ENCODE measurements at regions not wholly inside any gene's neighbourhood (a gene's known extent, or its start where the extent isn't known, plus 50 kb on each side); places are given as distances from the start of the nearest gene placed in this dataset.
"Not testable (repeated sequence)": the region's sequence is repeated elsewhere in the genome, so short reads cannot be mapped to it uniquely, and the experiment has no call there.

GRCh38 chr7:83267141-83267631 lies 104.5 kb upstream of the PCLO start:
- H3K9ac ChIP-seq (ENCODE audit: low read depth in 2 of 2, low read length in 2 of 2) = no peak overlapping the region
- no peak overlapping the region for H3K4me3 ChIP-seq
- H3K27ac ChIP-seq = no peak overlapping the region
- TF ChIP-seq, protein P1, sequence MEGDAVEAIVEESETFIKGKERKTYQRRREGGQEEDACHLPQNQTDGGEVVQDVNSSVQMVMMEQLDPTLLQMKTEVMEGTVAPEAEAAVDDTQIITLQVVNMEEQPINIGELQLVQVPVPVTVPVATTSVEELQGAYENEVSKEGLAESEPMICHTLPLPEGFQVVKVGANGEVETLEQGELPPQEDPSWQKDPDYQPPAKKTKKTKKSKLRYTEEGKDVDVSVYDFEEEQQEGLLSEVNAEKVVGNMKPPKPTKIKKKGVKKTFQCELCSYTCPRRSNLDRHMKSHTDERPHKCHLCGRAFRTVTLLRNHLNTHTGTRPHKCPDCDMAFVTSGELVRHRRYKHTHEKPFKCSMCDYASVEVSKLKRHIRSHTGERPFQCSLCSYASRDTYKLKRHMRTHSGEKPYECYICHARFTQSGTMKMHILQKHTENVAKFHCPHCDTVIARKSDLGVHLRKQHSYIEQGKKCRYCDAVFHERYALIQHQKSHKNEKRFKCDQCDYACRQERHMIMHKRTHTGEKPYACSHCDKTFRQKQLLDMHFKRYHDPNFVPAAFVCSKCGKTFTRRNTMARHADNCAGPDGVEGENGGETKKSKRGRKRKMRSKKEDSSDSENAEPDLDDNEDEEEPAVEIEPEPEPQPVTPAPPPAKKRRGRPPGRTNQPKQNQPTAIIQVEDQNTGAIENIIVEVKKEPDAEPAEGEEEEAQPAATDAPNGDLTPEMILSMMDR (IDR thresholded peaks at IDR 0.05) = no peak
- intact Hi-C loops (cut with DNase I) = no loop called here
- DNase-seq = no peak
- no peaks in the 10 kb centered on the region for H3K27me3 ChIP-seq
- H3K4me1 ChIP-seq = no peaks in the 10 kb centered on the region
- no peaks in the 10 kb centered on the region for H3K36me3 ChIP-seq
- no peaks in the 10 kb centered on the region for H3K9me3 ChIP-seq

- DNase-seq; H3K27me3 ChIP-seq; H3K9ac ChIP-seq (ENCODE audit: low read depth in 2 of 2, low read length in 2 of 2); H3K36me3 ChIP-seq; H3K9me3 ChIP-seq; H3K27ac ChIP-seq; H3K4me1 ChIP-seq; H3K4me3 ChIP-seq; intact Hi-C loops (cut with DNase I): not testable (repeated sequence)
These were observed 100.9 kb upstream of the PCLO start for GRCh38 chr7:83263442-83264034.

- intact Hi-C loops (cut with DNase I) = no loop called here
- no peak for DNase-seq
- TF ChIP-seq, protein P1 (IDR thresholded peaks at IDR 0.05) = no peak
- Histone ChIP-seq H3K27ac (no peak overlapping the region), H3K9ac (ENCODE audit: low read depth in 2 of 2, low read length in 2 of 2) (no peak overlapping the region), H3K36me3 (no peaks in the 10 kb centered on the region), H3K9me3 (no peaks in the 10 kb centered on the region), H3K27me3 (no peaks in the 10 kb centered on the region), H3K4me3 (no peak overlapping the region), H3K4me1 (no peaks in the 10 kb centered on the region)
These were observed 96.4 kb upstream of the PCLO start for GRCh38 chr7:83259064-83259463.

GRCh38 chr7:83248000-83248399 lies 85.3 kb upstream of the PCLO start:
- Histone ChIP-seq H3K27ac (no peak overlapping the region), H3K27me3 (no peaks in the 10 kb centered on the region), H3K36me3 (no peaks in the 10 kb centered on the region), H3K4me3 (no peak overlapping the region), H3K4me1 (no peaks in the 10 kb centered on the region), H3K9me3 (no peaks in the 10 kb centered on the region), H3K9ac (ENCODE audit: low read depth in 2 of 2, low read length in 2 of 2) (no peak overlapping the region)
- intact Hi-C loops (cut with DNase I) = no loop called here
- DNase-seq = no peak
- TF ChIP-seq, protein P1 (IDR thresholded peaks at IDR 0.05) = no peak

DNA sequence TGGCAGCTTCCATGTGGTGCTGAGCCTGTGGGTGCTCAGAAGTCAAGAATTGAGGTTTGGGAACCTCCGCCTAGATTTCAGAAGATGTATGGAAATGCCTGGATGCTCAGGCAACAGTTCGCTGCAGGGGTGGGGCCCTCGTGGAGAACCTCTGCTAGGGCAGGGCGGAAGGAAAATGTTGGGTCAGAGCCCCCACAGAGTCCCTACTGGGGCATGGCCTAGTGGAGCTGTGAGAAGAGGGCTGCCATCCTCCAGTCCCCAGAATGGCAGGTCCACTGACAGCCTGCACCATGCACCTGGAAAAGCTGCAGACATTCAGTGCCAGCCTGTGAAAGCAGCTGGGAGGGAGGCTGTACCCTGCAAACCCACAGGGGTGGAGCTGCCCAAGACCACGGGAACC lies 56.5 kb upstream of the PCLO start:
- H3K27me3 ChIP-seq; H3K4me1 ChIP-seq; H3K9ac ChIP-seq (ENCODE audit: low read depth in 2 of 2, low read length in 2 of 2); H3K9me3 ChIP-seq; DNase-seq; intact Hi-C loops (cut with DNase I); H3K27ac ChIP-seq; H3K36me3 ChIP-seq; H3K4me3 ChIP-seq: not testable (repeated sequence)

DNA sequence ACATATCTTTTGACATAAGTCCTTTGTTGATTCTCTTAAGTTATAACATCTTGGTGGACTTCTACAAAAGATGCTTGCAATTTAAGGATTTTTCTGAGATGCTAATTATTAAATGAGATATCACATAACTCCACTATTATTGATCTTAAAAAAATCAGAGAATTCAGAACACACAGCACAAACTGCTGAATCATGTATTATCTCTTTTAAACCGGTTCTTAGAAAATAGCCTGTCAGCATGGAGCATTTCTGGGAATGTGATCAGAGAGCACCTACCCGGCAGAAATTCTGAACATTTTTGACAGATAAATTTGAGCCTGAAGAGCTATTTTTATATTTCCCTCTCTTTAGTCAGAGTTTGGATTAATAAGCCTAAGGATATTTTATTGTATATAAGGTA lies 50.2 kb upstream of the PCLO start:
- no peaks in the 10 kb centered on the region for H3K9me3 ChIP-seq
- no peak overlapping the region for H3K27ac ChIP-seq
- H3K36me3 ChIP-seq = no peaks in the 10 kb centered on the region
- H3K9ac ChIP-seq (ENCODE audit: low read depth in 2 of 2, low read length in 2 of 2) = no peak overlapping the region
- intact Hi-C loops (cut with DNase I) = no loop called here
- no peaks in the 10 kb centered on the region for H3K27me3 ChIP-seq
- TF ChIP-seq, protein P1 (IDR thresholded peaks at IDR 0.05) = no peak
- no peaks in the 10 kb centered on the region for H3K4me1 ChIP-seq
- no peak overlapping the region for H3K4me3 ChIP-seq
- no peak for DNase-seq

All from colonic mucosa (tissue), 4 donors.